ENCODE measurements at regions not wholly inside any gene's neighbourhood (a gene's known extent, or its start where the extent isn't known, plus 50 kb on each side); places are given as distances from the start of the nearest gene placed in this dataset.

DNA sequence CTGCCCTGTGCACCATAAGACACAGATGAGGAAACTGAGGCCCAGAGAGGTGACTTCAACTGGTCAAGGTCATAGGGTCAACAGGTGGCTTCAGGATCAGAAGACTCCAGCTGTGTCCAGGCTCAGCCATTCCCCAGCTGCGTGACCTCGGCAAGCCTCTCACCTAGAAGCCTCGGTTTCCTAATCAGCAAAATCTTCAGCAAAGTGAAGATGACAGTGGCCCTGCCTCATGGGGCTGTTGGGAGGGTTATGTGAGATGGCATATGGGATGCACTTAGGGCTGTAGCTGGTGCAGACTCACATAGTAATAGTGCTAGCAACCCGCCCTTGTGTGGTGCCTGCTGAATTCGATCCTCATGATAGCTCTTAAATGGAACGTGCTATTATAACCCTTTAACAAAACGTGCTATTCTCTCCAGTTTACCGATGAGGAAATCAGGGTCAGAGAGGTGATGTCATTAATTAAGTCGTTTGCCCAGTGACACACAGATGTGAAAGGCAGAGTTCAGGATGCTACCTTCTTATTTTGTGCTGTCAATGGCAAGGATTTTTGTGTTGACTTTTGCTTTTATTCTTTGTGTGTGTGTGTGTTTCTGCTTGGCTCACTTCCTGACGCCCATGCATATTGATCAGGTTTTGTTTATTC, 472.9 kb downstream of the MATN1 start:
- TF ChIP-seq, protein P1, sequence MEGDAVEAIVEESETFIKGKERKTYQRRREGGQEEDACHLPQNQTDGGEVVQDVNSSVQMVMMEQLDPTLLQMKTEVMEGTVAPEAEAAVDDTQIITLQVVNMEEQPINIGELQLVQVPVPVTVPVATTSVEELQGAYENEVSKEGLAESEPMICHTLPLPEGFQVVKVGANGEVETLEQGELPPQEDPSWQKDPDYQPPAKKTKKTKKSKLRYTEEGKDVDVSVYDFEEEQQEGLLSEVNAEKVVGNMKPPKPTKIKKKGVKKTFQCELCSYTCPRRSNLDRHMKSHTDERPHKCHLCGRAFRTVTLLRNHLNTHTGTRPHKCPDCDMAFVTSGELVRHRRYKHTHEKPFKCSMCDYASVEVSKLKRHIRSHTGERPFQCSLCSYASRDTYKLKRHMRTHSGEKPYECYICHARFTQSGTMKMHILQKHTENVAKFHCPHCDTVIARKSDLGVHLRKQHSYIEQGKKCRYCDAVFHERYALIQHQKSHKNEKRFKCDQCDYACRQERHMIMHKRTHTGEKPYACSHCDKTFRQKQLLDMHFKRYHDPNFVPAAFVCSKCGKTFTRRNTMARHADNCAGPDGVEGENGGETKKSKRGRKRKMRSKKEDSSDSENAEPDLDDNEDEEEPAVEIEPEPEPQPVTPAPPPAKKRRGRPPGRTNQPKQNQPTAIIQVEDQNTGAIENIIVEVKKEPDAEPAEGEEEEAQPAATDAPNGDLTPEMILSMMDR (IDR thresholded peaks at IDR 0.05), result no peak
- no peak for TF ChIP-seq EP300 (IDR thresholded peaks at IDR 0.05)

Data from upper lobe of left lung (tissue), 4 donors.